Activated T-cell treated with anti-CD3 and anti-CD28 coated beads, Interleukin-2, amount 50 U/mL, for 24 hours (primary cell): ENCODE measurements at regions not wholly inside any gene's neighbourhood (a gene's known extent, or its start where the extent isn't known, plus 50 kb on each side); places are given as distances from the start of the nearest gene placed in this dataset.
"Not testable (repeated sequence)": the region's sequence is repeated elsewhere in the genome, so short reads cannot be mapped to it uniquely, and the experiment has no call there.

Source experiments
- DNase-seq: peaks from one replicate; pipeline ENCODE4 v3.0.0-alpha.2; 2020
- H3K27ac Mint-ChIP-seq: 2 replicates; pipeline ENCODE4 v1.8.0; 2020; ENCODE audit warnings: mild to moderate bottlenecking, mixed read lengths
- H3K27me3 Mint-ChIP-seq: 2 replicates; pipeline ENCODE4 v1.8.0; 2020; ENCODE audit warnings: mixed read lengths
- H3K36me3 Mint-ChIP-seq: 2 replicates; pipeline ENCODE4 v1.8.0; 2020; ENCODE audit warnings: low read depth, mixed read lengths
- H3K4me1 Mint-ChIP-seq: 2 replicates; pipeline ENCODE4 v1.8.0; 2020; ENCODE audit warnings: low read depth, mixed read lengths
- H3K4me3 Mint-ChIP-seq: 2 replicates; pipeline ENCODE4 v1.8.0; 2020; ENCODE audit warnings: mild to moderate bottlenecking, moderate library complexity, mixed read lengths
- H3K9me3 Mint-ChIP-seq: 2 replicates; pipeline ENCODE4 v1.8.0; 2020; ENCODE audit warnings: mixed read lengths

GRCh38 chr2:87567912-87568311 lies 180.0 kb upstream of the PLGLB2 start:
- not testable (repeated sequence) for H3K9me3 Mint-ChIP-seq, H3K36me3 Mint-ChIP-seq, H3K27ac Mint-ChIP-seq

GRCh38 chr2:87568554-87569278 lies 179.2 kb upstream of the PLGLB2 start:
- H3K27me3 Mint-ChIP-seq, H3K4me1 Mint-ChIP-seq, H3K9me3 Mint-ChIP-seq, DNase-seq, H3K27ac Mint-ChIP-seq, H3K36me3 Mint-ChIP-seq, H3K4me3 Mint-ChIP-seq: not testable (repeated sequence)

More at GRCh38 chr2:87567912-87568311, 180.0 kb upstream of the PLGLB2 start:
- DNase-seq, H3K4me1 Mint-ChIP-seq, H3K4me3 Mint-ChIP-seq, H3K27me3 Mint-ChIP-seq: not testable (repeated sequence)

GRCh38 chr2:87569689-87570397 lies 178.0 kb upstream of the PLGLB2 start:
- H3K4me1 Mint-ChIP-seq, H3K4me3 Mint-ChIP-seq, H3K27ac Mint-ChIP-seq, DNase-seq, H3K27me3 Mint-ChIP-seq, H3K36me3 Mint-ChIP-seq, H3K9me3 Mint-ChIP-seq: not testable (repeated sequence)

GRCh38 chr2:87571889-87572465 lies 175.9 kb upstream of the PLGLB2 start:
- H3K36me3 Mint-ChIP-seq, DNase-seq, H3K4me1 Mint-ChIP-seq, H3K9me3 Mint-ChIP-seq, H3K27me3 Mint-ChIP-seq, H3K4me3 Mint-ChIP-seq, H3K27ac Mint-ChIP-seq: not testable (repeated sequence)

- not testable (repeated sequence) for H3K36me3 Mint-ChIP-seq, DNase-seq, H3K9me3 Mint-ChIP-seq, H3K4me3 Mint-ChIP-seq, H3K4me1 Mint-ChIP-seq, H3K27me3 Mint-ChIP-seq, H3K27ac Mint-ChIP-seq
Observed at GRCh38 chr2:87572906-87573305, 175.0 kb upstream of the PLGLB2 start.

GRCh38 chr2:87573386-87574192 lies 174.3 kb upstream of the PLGLB2 start:
- DNase-seq, H3K27ac Mint-ChIP-seq: not testable (repeated sequence)

GRCh38 chr2:87574193-87575119 lies 173.4 kb upstream of the PLGLB2 start:
- not testable (repeated sequence) for H3K27ac Mint-ChIP-seq, H3K36me3 Mint-ChIP-seq, H3K4me1 Mint-ChIP-seq, H3K4me3 Mint-ChIP-seq, DNase-seq, H3K27me3 Mint-ChIP-seq, H3K9me3 Mint-ChIP-seq

More at GRCh38 chr2:87573386-87574192, 174.3 kb upstream of the PLGLB2 start:
- H3K4me3 Mint-ChIP-seq, H3K4me1 Mint-ChIP-seq, H3K9me3 Mint-ChIP-seq, H3K27me3 Mint-ChIP-seq, H3K36me3 Mint-ChIP-seq: not testable (repeated sequence)

GRCh38 chr2:87575138-87575537 lies 172.7 kb upstream of the PLGLB2 start:
- H3K36me3 Mint-ChIP-seq, H3K4me3 Mint-ChIP-seq, H3K27ac Mint-ChIP-seq: not testable (repeated sequence)

GRCh38 chr2:87577358-87577757 lies 170.5 kb upstream of the PLGLB2 start:
- H3K36me3 Mint-ChIP-seq, DNase-seq, H3K27me3 Mint-ChIP-seq, H3K4me1 Mint-ChIP-seq, H3K9me3 Mint-ChIP-seq, H3K4me3 Mint-ChIP-seq, H3K27ac Mint-ChIP-seq: not testable (repeated sequence)

More at GRCh38 chr2:87575138-87575537, 172.7 kb upstream of the PLGLB2 start:
- H3K4me1 Mint-ChIP-seq, H3K9me3 Mint-ChIP-seq, DNase-seq, H3K27me3 Mint-ChIP-seq: not testable (repeated sequence)

- H3K27ac Mint-ChIP-seq, H3K9me3 Mint-ChIP-seq, H3K36me3 Mint-ChIP-seq, DNase-seq, H3K4me3 Mint-ChIP-seq, H3K4me1 Mint-ChIP-seq, H3K27me3 Mint-ChIP-seq: not testable (repeated sequence)
Observed at GRCh38 chr2:87582152-87582551, 165.7 kb upstream of the PLGLB2 start.

- DNase-seq, H3K36me3 Mint-ChIP-seq, H3K27ac Mint-ChIP-seq, H3K4me3 Mint-ChIP-seq, H3K9me3 Mint-ChIP-seq, H3K27me3 Mint-ChIP-seq, H3K4me1 Mint-ChIP-seq: not testable (repeated sequence)
Observed at GRCh38 chr2:87582579-87582978, 165.3 kb upstream of the PLGLB2 start.

- H3K27me3 Mint-ChIP-seq, H3K9me3 Mint-ChIP-seq, H3K4me3 Mint-ChIP-seq, H3K36me3 Mint-ChIP-seq, DNase-seq, H3K4me1 Mint-ChIP-seq, H3K27ac Mint-ChIP-seq: not testable (repeated sequence)
Observed at GRCh38 chr2:87583370-87583769, 164.5 kb upstream of the PLGLB2 start.

- not testable (repeated sequence) for H3K36me3 Mint-ChIP-seq, H3K27ac Mint-ChIP-seq, H3K4me3 Mint-ChIP-seq, H3K9me3 Mint-ChIP-seq, H3K4me1 Mint-ChIP-seq, H3K27me3 Mint-ChIP-seq, DNase-seq
Observed at GRCh38 chr2:87583803-87584202, 164.1 kb upstream of the PLGLB2 start.
